ENCODE measurements at regions not wholly inside any gene's neighbourhood (a gene's known extent, or its start where the extent isn't known, plus 50 kb on each side); places are given as distances from the start of the nearest gene placed in this dataset.

- WGBS, 5 donors: 31 to 52% (median 44%) methylated on average over 2 of the region's 2 CpGs
- no peak overlapping the region for H3K4me3 ChIP-seq
- peak overlapping the region in 2 of 5 donors; percentile 22 to 23 for H3K27ac ChIP-seq
- H3K27me3 ChIP-seq: peaks cover 0 to 5% (median 0%) of the 10 kb centered on the region in 3 donors
- no peaks in the 10 kb centered on the region for H3K9me3 ChIP-seq
- H3K36me3 ChIP-seq: peaks cover 0 to 14% (median 9%) of the 10 kb centered on the region in 4 donors
- TF ChIP-seq CTCF (IDR thresholded peaks at IDR 0.05) (no peak), EP300 (IDR thresholded peaks at IDR 0.05) (no peak), POLR2A (IDR thresholded peaks at IDR 0.05) (no peak), POLR2AphosphoS5 (IDR thresholded peaks at IDR 0.05) (no peak)
- H3K4me1 ChIP-seq: peaks cover 0 to 21% (median 9%) of the 10 kb centered on the region in 4 donors
- intact Hi-C loops (cut with DNase I; ENCODE audit: low total_unique reads): no loop called here
- DNase-seq: peak in 1 of 2 donors; percentile 43
These were observed 56.1 kb downstream of the KCNRG start for GRCh38 chr13:50071379-50071778.

- Histone ChIP-seq H3K27ac (no peak overlapping the region), H3K4me3 (no peak overlapping the region), H3K9me3 (no peaks in the 10 kb centered on the region), H3K36me3 (peaks cover 0 to 2% (median under 1%) of the 10 kb centered on the region in 4 donors), H3K4me1 (peaks cover 0 to 21% (median 9%) of the 10 kb centered on the region in 4 donors), H3K27me3 (peaks cover 0 to 9% (median 0%) of the 10 kb centered on the region in 3 donors)
- DNase-seq: no peak
- TF ChIP-seq POLR2A (IDR thresholded peaks at IDR 0.05): no peak
- no peak for TF ChIP-seq CTCF (IDR thresholded peaks at IDR 0.05)
- no peak for TF ChIP-seq POLR2AphosphoS5 (IDR thresholded peaks at IDR 0.05)
- no peak for TF ChIP-seq EP300 (IDR thresholded peaks at IDR 0.05)
- intact Hi-C loops (cut with DNase I; ENCODE audit: low total_unique reads): no loop called here
These were observed 57.4 kb downstream of the KCNRG start for GRCh38 chr13:50072676-50073075.

- intact Hi-C loops (cut with DNase I; ENCODE audit: low total_unique reads): no loop called here
- DNase-seq: no peak
- H3K4me1 ChIP-seq: peaks cover 0 to 25% (median 11%) of the 10 kb centered on the region in 4 donors
- H3K9me3 ChIP-seq: no peaks in the 10 kb centered on the region
- H3K4me3 ChIP-seq: no peak overlapping the region
- no peak overlapping the region for H3K27ac ChIP-seq
- 63 to 77% (median 69%) methylated on average over 1 of the region's 1 CpG for WGBS, 5 donors
- H3K27me3 ChIP-seq: peaks cover 0 to 10% (median 0%) of the 10 kb centered on the region in 3 donors
- H3K36me3 ChIP-seq: no peaks in the 10 kb centered on the region
- TF ChIP-seq EP300 (IDR thresholded peaks at IDR 0.05): no peak
- TF ChIP-seq POLR2A (IDR thresholded peaks at IDR 0.05): no peak
- no peak for TF ChIP-seq CTCF (IDR thresholded peaks at IDR 0.05)
- TF ChIP-seq POLR2AphosphoS5 (IDR thresholded peaks at IDR 0.05): no peak
These were observed 58.1 kb downstream of the KCNRG start for GRCh38 chr13:50073340-50073739.

GRCh38 chr13:50074843-50075242 is 59.6 kb downstream of the KCNRG start:
- peaks cover 0 to 34% (median 7%) of the 10 kb centered on the region in 4 donors for H3K4me1 ChIP-seq

GRCh38 chr13:50075619-50076097 is 60.4 kb downstream of the KCNRG start:
- Histone ChIP-seq H3K4me1 (peaks cover 0 to 34% (median 6%) of the 10 kb centered on the region in 4 donors), H3K36me3 (no peaks in the 10 kb centered on the region), H3K27ac (peak overlapping the region in 1 of 5 donors; percentile 34), H3K27me3 (peaks cover 0 to 34% (median 0%) of the 10 kb centered on the region in 3 donors), H3K9me3 (peaks cover 0 to 10% (median 0%) of the 10 kb centered on the region in 4 donors), H3K4me3 (no peak overlapping the region)
- intact Hi-C loops (cut with DNase I; ENCODE audit: low total_unique reads): no loop called here
- WGBS, 5 donors: 57 to 74% (median 71%) methylated on average over 3 of the region's 3 CpGs
- no peak for TF ChIP-seq POLR2A (IDR thresholded peaks at IDR 0.05)
- TF ChIP-seq EP300 (IDR thresholded peaks at IDR 0.05): no peak
- TF ChIP-seq POLR2AphosphoS5 (IDR thresholded peaks at IDR 0.05): no peak
- TF ChIP-seq CTCF (IDR thresholded peaks at IDR 0.05): no peak
- DNase-seq: no peak

More at GRCh38 chr13:50074843-50075242, 59.6 kb downstream of the KCNRG start:
- Histone ChIP-seq H3K9me3 (peaks cover 0 to 10% (median 0%) of the 10 kb centered on the region in 4 donors), H3K36me3 (no peaks in the 10 kb centered on the region), H3K27ac (peak overlapping the region in 1 of 5 donors; percentile 34), H3K27me3 (peaks cover 0 to 26% (median 0%) of the 10 kb centered on the region in 3 donors), H3K4me3 (no peak overlapping the region)
- TF ChIP-seq POLR2A (IDR thresholded peaks at IDR 0.05): no peak
- intact Hi-C loops (cut with DNase I; ENCODE audit: low total_unique reads): no loop called here
- no peak for DNase-seq
- 77 to 89% (median 80%) methylated on average over 1 of the region's 1 CpG for WGBS, 5 donors
